ENCODE measurements at regions not wholly inside any gene's neighbourhood (a gene's known extent, or its start where the extent isn't known, plus 50 kb on each side); places are given as distances from the start of the nearest gene placed in this dataset.

DNA sequence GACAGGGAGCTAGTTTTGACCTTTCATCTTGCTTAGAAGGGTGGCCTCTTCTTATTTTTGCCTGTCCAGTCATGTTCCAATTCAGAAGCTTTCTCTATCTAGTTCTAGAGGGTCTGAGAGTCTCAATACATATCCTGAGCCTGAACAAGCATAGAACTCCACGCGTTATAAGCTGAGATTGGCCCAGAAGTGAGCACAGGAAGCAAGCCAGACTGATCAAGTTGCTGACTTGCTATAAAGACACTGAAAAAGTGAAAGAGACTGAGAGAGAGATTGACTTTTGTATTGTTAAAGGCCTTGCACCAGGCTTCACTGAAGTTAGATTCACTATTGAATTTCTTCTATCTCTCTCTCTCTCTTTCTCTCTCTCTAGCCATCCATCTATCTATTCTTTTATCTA, 142.7 kb upstream of the DOCK10 start:
- Histone ChIP-seq H3K27ac (replicated peaks) (no peak overlapping the region), H3K27me3 (ENCODE audit: insufficient read depth, poor library complexity, severe bottlenecking) (no peaks in the 10 kb centered on the region), H3K4me3 (replicated peaks; ENCODE audit: insufficient read depth, low read length) (no peak overlapping the region)
- DNase-seq (ENCODE audit: low read depth in 1 of 2, low spot score in 1 of 2): no peak
- TF ChIP-seq, protein P1, sequence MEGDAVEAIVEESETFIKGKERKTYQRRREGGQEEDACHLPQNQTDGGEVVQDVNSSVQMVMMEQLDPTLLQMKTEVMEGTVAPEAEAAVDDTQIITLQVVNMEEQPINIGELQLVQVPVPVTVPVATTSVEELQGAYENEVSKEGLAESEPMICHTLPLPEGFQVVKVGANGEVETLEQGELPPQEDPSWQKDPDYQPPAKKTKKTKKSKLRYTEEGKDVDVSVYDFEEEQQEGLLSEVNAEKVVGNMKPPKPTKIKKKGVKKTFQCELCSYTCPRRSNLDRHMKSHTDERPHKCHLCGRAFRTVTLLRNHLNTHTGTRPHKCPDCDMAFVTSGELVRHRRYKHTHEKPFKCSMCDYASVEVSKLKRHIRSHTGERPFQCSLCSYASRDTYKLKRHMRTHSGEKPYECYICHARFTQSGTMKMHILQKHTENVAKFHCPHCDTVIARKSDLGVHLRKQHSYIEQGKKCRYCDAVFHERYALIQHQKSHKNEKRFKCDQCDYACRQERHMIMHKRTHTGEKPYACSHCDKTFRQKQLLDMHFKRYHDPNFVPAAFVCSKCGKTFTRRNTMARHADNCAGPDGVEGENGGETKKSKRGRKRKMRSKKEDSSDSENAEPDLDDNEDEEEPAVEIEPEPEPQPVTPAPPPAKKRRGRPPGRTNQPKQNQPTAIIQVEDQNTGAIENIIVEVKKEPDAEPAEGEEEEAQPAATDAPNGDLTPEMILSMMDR (IDR thresholded peaks at IDR 0.05; ENCODE audit: insufficient read depth, low read length): no peak
- TF ChIP-seq SPI1 (IDR thresholded peaks at IDR 0.05; ENCODE audit: borderline replicate concordance, low read depth) (no peak), REST (IDR thresholded peaks at IDR 0.05; ENCODE audit: insufficient replicate concordance, low read depth) (no peak), GABPA (IDR thresholded peaks at IDR 0.05; ENCODE audit: low read depth) (no peak), POLR2AphosphoS5 (IDR thresholded peaks at IDR 0.05; ENCODE audit: low read depth) (no peak)

DNA sequence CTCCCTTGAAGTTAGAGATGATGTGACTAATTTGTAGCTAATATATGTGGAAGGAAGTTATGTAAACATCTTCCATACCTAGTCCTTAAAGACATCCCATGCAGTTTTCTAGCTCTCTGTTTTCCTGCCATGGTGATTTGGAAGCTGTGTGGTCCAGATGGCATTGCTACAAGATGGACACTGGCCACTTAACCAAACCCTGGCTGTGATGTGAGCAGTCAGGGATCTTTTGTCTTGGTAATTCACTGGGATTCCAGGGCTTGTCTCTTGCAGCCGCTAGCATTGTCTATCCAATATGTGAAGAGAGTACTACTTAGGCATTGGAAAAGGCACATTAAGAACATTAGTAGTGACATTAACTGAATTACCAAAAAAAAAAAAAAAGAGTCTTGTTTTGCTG, 139.9 kb upstream of the DOCK10 start:
- Histone ChIP-seq H3K27ac (replicated peaks) (no peak overlapping the region), H3K4me3 (replicated peaks; ENCODE audit: insufficient read depth, low read length) (no peak overlapping the region), H3K27me3 (ENCODE audit: insufficient read depth, poor library complexity, severe bottlenecking) (peaks cover 2% of the 10 kb centered on the region)
- no peak for DNase-seq (ENCODE audit: low read depth in 1 of 2, low spot score in 1 of 2)
- TF ChIP-seq GABPA (IDR thresholded peaks at IDR 0.05; ENCODE audit: low read depth) (no peak), POLR2AphosphoS5 (IDR thresholded peaks at IDR 0.05; ENCODE audit: low read depth) (no peak), REST (IDR thresholded peaks at IDR 0.05; ENCODE audit: insufficient replicate concordance, low read depth) (no peak), SPI1 (IDR thresholded peaks at IDR 0.05; ENCODE audit: borderline replicate concordance, low read depth) (no peak)
- TF ChIP-seq, protein P1 (IDR thresholded peaks at IDR 0.05; ENCODE audit: insufficient read depth, low read length): no peak

DNA sequence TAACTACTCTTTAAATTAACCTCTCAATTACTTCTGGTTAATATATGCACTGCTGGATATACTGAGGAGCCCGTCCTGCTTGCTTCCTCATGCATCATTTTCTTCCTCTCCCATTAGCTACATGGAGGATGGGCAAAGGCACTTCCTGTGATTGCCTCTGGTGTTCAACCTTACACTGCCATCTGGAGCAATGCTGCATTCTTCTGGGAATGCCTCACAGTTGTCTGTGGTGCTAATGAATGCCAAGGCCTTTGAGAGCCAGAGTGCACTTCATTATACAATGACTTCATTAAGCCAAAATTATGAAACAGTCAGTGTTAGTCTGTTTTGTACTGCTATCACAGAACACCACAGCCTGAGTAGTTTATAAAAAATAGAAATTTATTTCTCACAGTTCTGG, 134.8 kb upstream of the DOCK10 start:
- peaks cover 2% of the 10 kb centered on the region for H3K27me3 ChIP-seq (ENCODE audit: insufficient read depth, poor library complexity, severe bottlenecking)
- TF ChIP-seq SPI1 (IDR thresholded peaks at IDR 0.05; ENCODE audit: borderline replicate concordance, low read depth) (no peak), REST (IDR thresholded peaks at IDR 0.05; ENCODE audit: insufficient replicate concordance, low read depth) (no peak), GABPA (IDR thresholded peaks at IDR 0.05; ENCODE audit: low read depth) (no peak), POLR2AphosphoS5 (IDR thresholded peaks at IDR 0.05; ENCODE audit: low read depth) (no peak)
- TF ChIP-seq, protein P1 (IDR thresholded peaks at IDR 0.05; ENCODE audit: insufficient read depth, low read length): no peak
- H3K27ac ChIP-seq (replicated peaks): no peak overlapping the region
- no peak for DNase-seq (ENCODE audit: low read depth in 1 of 2, low spot score in 1 of 2)
- H3K4me3 ChIP-seq (replicated peaks; ENCODE audit: insufficient read depth, low read length): no peak overlapping the region
